H1 (cell line): ENCODE measurements at regions not wholly inside any gene's neighbourhood (a gene's known extent, or its start where the extent isn't known, plus 50 kb on each side); places are given as distances from the start of the nearest gene placed in this dataset.

Experiments used
- ATF3 ChIP-seq: IDR thresholded peaks from 2 replicates; pipeline ENCODE4 v1.6.1; 2011; ENCODE audit warnings: low read depth, mild to moderate bottlenecking, low read length; ENCODE audit not compliant: insufficient read depth
- CBX8 ChIP-seq: fragments of 300-800, 300-1000 bp; sonication (generic); IDR thresholded peaks from 2 replicates; pipeline ENCODE4 v1.7.1; 2016; ENCODE audit warnings: low read depth, low read length, borderline replicate concordance
- CTCF ChIP-seq, 3 experiments: IDR thresholded peaks; 1 replicate in 2 of 3; 2 replicates in 1 of 3; pipeline versions ENCODE4 v1.5.1 to v1.6.1; 2011; ENCODE audit warnings: low read length in 3 of 3, mild to moderate bottlenecking in 3 of 3, inconsistent platforms in 2 of 3, low read depth in 1 of 3, moderate library complexity in 1 of 3; ENCODE audit not compliant: insufficient read depth in 1 of 3; ENCODE audit errors: control extremely low read depth in 1 of 3
- EP300 ChIP-seq, 2 experiments: IDR thresholded peaks; 1 replicate in 1 of 2; 2 replicates in 1 of 2; pipeline ENCODE4 v1.6.1; 2011 to 2012; ENCODE audit warnings: low read depth in 2 of 2, low read length in 2 of 2, mild to moderate bottlenecking in 2 of 2, borderline replicate concordance in 1 of 2, inconsistent platforms in 1 of 2, moderate library complexity in 1 of 2
- HDAC2 ChIP-seq, 2 experiments: fragments of 300-600 bp in 1 of 2; sonication (generic) in 1 of 2; IDR thresholded peaks; 2 replicates each; pipeline ENCODE4 v1.6.1; 2011 to 2012; ENCODE audit warnings: low read depth in 2 of 2, low read length in 2 of 2, mild to moderate bottlenecking in 2 of 2, moderate library complexity in 2 of 2, borderline replicate concordance in 1 of 2, inconsistent platforms in 1 of 2
- KDM1A ChIP-seq: fragments of 200-600, 300-600 bp; sonication (generic); IDR thresholded peaks from 2 replicates; pipeline ENCODE4 v1.7.1; 2016; ENCODE audit warnings: mild to moderate bottlenecking, low read length, borderline replicate concordance
- POLR2A ChIP-seq, 2 experiments: IDR thresholded peaks; 1 replicate in 1 of 2; 2 replicates in 1 of 2; pipeline ENCODE4 v1.6.1; 2011; ENCODE audit warnings: low read depth in 2 of 2, low read length in 2 of 2, mild to moderate bottlenecking in 2 of 2; ENCODE audit errors: control extremely low read depth in 1 of 2
- POLR2AphosphoS5 ChIP-seq: IDR thresholded peaks from 2 replicates; pipeline ENCODE4 v1.6.1; 2011; ENCODE audit warnings: low read depth, low read length
- RFX5 ChIP-seq: IDR thresholded peaks from 2 replicates; pipeline ENCODE4 v1.6.1; 2011; ENCODE audit warnings: low read depth, low read length, improper control_type of control experiment, borderline replicate concordance
- SIN3A ChIP-seq, 2 experiments: IDR thresholded peaks in 1 of 2; conservative IDR thresholded peaks in 1 of 2; 2 replicates each; pipeline ENCODE4 v1.6.1; 2011 to 2012; ENCODE audit warnings: low read length in 2 of 2, improper control_type of control experiment in 1 of 2, low read depth in 1 of 2, mild to moderate bottlenecking in 1 of 2
- SP1 ChIP-seq: IDR thresholded peaks from 2 replicates; pipeline ENCODE4 v1.6.1; 2011; ENCODE audit warnings: low read depth, low read length
- SRF ChIP-seq: IDR thresholded peaks from 2 replicates; pipeline ENCODE4 v1.6.1; 2011; ENCODE audit warnings: mild to moderate bottlenecking, low read depth, low read length, moderate library complexity
- TF ChIP-seq, protein P1 (sequence below): IDR thresholded peaks from 2 replicates; pipeline ENCODE4 v1.6.1; 2012; ENCODE audit warnings: inconsistent platforms

- TF ChIP-seq POLR2AphosphoS5: no peak
- TF ChIP-seq CTCF (IDR thresholded peaks at IDR 0.05; ENCODE audit: control extremely low read depth in 1 of 3, insufficient read depth in 1 of 3, low read depth in 1 of 3, low read length in 3 of 3): no peak
- TF ChIP-seq POLR2A (IDR thresholded peaks at IDR 0.05; ENCODE audit: control extremely low read depth in 1 of 2, low read depth in 2 of 2, low read length in 2 of 2): no peak
- TF ChIP-seq RFX5: no peak
- TF ChIP-seq EP300 (IDR thresholded peaks at IDR 0.05; ENCODE audit: borderline replicate concordance in 1 of 2, low read depth in 2 of 2, low read length in 2 of 2): no peak
- no peak for TF ChIP-seq CBX8
- no peak for TF ChIP-seq SRF
- no peak for TF ChIP-seq SP1
- TF ChIP-seq HDAC2 (IDR thresholded peaks at IDR 0.05; ENCODE audit: borderline replicate concordance in 1 of 2, low read depth in 2 of 2, low read length in 2 of 2): no peak
- TF ChIP-seq, protein P1, sequence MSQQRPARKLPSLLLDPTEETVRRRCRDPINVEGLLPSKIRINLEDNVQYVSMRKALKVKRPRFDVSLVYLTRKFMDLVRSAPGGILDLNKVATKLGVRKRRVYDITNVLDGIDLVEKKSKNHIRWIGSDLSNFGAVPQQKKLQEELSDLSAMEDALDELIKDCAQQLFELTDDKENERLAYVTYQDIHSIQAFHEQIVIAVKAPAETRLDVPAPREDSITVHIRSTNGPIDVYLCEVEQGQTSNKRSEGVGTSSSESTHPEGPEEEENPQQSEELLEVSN: no peak
- no peak for TF ChIP-seq KDM1A
- TF ChIP-seq SIN3A (conservative IDR thresholded peaks at IDR 0.05 in 1 of 2, IDR thresholded peaks at IDR 0.05 in 1 of 2; ENCODE audit: low read depth in 1 of 2, low read length in 2 of 2): no peak
- no peak for TF ChIP-seq ATF3
These were observed 170.2 kb upstream of the CITED2 start for GRCh38 chr6:139544701-139545057.
